ENCODE measurements at regions not wholly inside any gene's neighbourhood (a gene's known extent, or its start where the extent isn't known, plus 50 kb on each side); places are given as distances from the start of the nearest gene placed in this dataset.
"Not testable (repeated sequence)": the region's sequence is repeated elsewhere in the genome, so short reads cannot be mapped to it uniquely, and the experiment has no call there.

GRCh38 chr2:155021618-155022017 is 323.1 kb downstream of the KCNJ3 start:
- DNase-seq (ENCODE audit: low spot score), result no peak

- no peak for DNase-seq (ENCODE audit: low spot score)
Measured at GRCh38 chr2:155020246-155020645, 321.8 kb downstream of the KCNJ3 start.

GRCh38 chr2:155010925-155011324 is 312.4 kb downstream of the KCNJ3 start:
- DNase-seq (ENCODE audit: low spot score), result no peak

GRCh38 chr2:154995361-154995760 is 296.9 kb downstream of the KCNJ3 start:
- no peak for DNase-seq (ENCODE audit: low spot score)

- DNase-seq (ENCODE audit: low spot score), result no peak
Measured at GRCh38 chr2:154992826-154993225, 294.3 kb downstream of the KCNJ3 start.

- DNase-seq (ENCODE audit: low spot score), result no peak
Measured at GRCh38 chr2:154978710-154979109, 280.2 kb downstream of the KCNJ3 start.

- DNase-seq (ENCODE audit: low spot score), result no peak
Measured at GRCh38 chr2:154978244-154978643, 279.7 kb downstream of the KCNJ3 start.

GRCh38 chr2:154974041-154974440 is 275.5 kb downstream of the KCNJ3 start:
- DNase-seq (ENCODE audit: low spot score), result no peak

GRCh38 chr2:154963511-154963910 is 265.0 kb downstream of the KCNJ3 start:
- DNase-seq (ENCODE audit: low spot score), result no peak

GRCh38 chr2:154961676-154962075 is 263.2 kb downstream of the KCNJ3 start:
- no peak for DNase-seq (ENCODE audit: low spot score)

GRCh38 chr2:154960802-154961583 is 262.5 kb downstream of the KCNJ3 start:
- no peak for DNase-seq (ENCODE audit: low spot score)

GRCh38 chr2:154952346-154952980 is 254.0 kb downstream of the KCNJ3 start:
- DNase-seq (ENCODE audit: low spot score), result no peak

GRCh38 chr2:154947416-154947815 is 248.9 kb downstream of the KCNJ3 start:
- DNase-seq (ENCODE audit: low spot score), result not testable (repeated sequence)

GRCh38 chr2:154945984-154946383 is 247.5 kb downstream of the KCNJ3 start:
- no peak for DNase-seq (ENCODE audit: low spot score)

- DNase-seq (ENCODE audit: low spot score), result no peak
Measured at GRCh38 chr2:154941379-154941778, 242.9 kb downstream of the KCNJ3 start.

- DNase-seq (ENCODE audit: low spot score), result no peak
Measured at GRCh38 chr2:154934213-154934612, 235.7 kb downstream of the KCNJ3 start.

GRCh38 chr2:154924531-154924930 is 226.0 kb downstream of the KCNJ3 start:
- no peak for DNase-seq (ENCODE audit: low spot score)

- DNase-seq (ENCODE audit: low spot score), result no peak
Measured at GRCh38 chr2:154914561-154914960, 216.1 kb downstream of the KCNJ3 start.

GRCh38 chr2:154912215-154912614 is 213.7 kb downstream of the KCNJ3 start:
- DNase-seq (ENCODE audit: low spot score), result no peak

GRCh38 chr2:154911729-154912128 is 213.2 kb downstream of the KCNJ3 start:
- DNase-seq (ENCODE audit: low spot score), result no peak

GRCh38 chr2:154910701-154911100 is 212.2 kb downstream of the KCNJ3 start:
- DNase-seq (ENCODE audit: low spot score), result no peak

GRCh38 chr2:154908327-154908726 is 209.8 kb downstream of the KCNJ3 start:
- DNase-seq (ENCODE audit: low spot score), result no peak
